GM18907 (cell line): ENCODE measurements at regions not wholly inside any gene's neighbourhood (a gene's known extent, or its start where the extent isn't known, plus 50 kb on each side); places are given as distances from the start of the nearest gene placed in this dataset.

Experiments
- ATAC-seq: cut with Tn5 transposase; IDR thresholded peaks from one replicate; pipeline ENCODE4 v1.9.1; 2021; ENCODE audit warnings: mild to moderate bottlenecking, moderate library complexity; ENCODE audit not compliant: unreplicated experiment

- no peak for ATAC-seq
These were observed 75.8 kb downstream of the DAD1 start for GRCh38 chr14:22513066-22513812.

GRCh38 chr14:22512106-22512814, 76.8 kb downstream of the DAD1 start:
- ATAC-seq: no peak

- no peak for ATAC-seq
These were observed 78.4 kb downstream of the DAD1 start for GRCh38 chr14:22510527-22511110.

- peak; percentile 33 for ATAC-seq
These were observed 79.2 kb downstream of the DAD1 start for GRCh38 chr14:22509751-22510300.

GRCh38 chr14:22509036-22509709, 79.9 kb downstream of the DAD1 start:
- peak; percentile 33 for ATAC-seq

GRCh38 chr14:22508662-22509035, 80.4 kb downstream of the DAD1 start:
- no peak for ATAC-seq

- no peak for ATAC-seq
These were observed 80.9 kb downstream of the DAD1 start for GRCh38 chr14:22508150-22508457.

GRCh38 chr14:22506778-22507351, 82.2 kb downstream of the DAD1 start:
- no peak for ATAC-seq

- ATAC-seq: no peak
These were observed 82.7 kb downstream of the DAD1 start for GRCh38 chr14:22506378-22506710.

GRCh38 chr14:22505697-22506377, 83.2 kb downstream of the DAD1 start:
- ATAC-seq: peak; percentile 37

- ATAC-seq: no peak
These were observed 83.7 kb downstream of the DAD1 start for GRCh38 chr14:22505309-22505696.

GRCh38 chr14:22502551-22502950, 86.5 kb downstream of the DAD1 start:
- ATAC-seq: no peak

- ATAC-seq: no peak
These were observed 87.0 kb downstream of the DAD1 start for GRCh38 chr14:22502007-22502406.

GRCh38 chr14:22500954-22501726, 87.9 kb downstream of the DAD1 start:
- no peak for ATAC-seq

- no peak for ATAC-seq
These were observed 88.5 kb downstream of the DAD1 start for GRCh38 chr14:22500525-22500924.

- no peak for ATAC-seq
These were observed 91.3 kb downstream of the DAD1 start for GRCh38 chr14:22497671-22498093.

- no peak for ATAC-seq
These were observed 91.9 kb downstream of the DAD1 start for GRCh38 chr14:22497144-22497423.

GRCh38 chr14:22494486-22495135, 94.4 kb downstream of the DAD1 start:
- ATAC-seq: no peak

GRCh38 chr14:22493753-22494152, 95.3 kb downstream of the DAD1 start:
- ATAC-seq: no peak
